HAP-1 (cell line): ENCODE measurements at regions not wholly inside any gene's neighbourhood (a gene's known extent, or its start where the extent isn't known, plus 50 kb on each side); places are given as distances from the start of the nearest gene placed in this dataset.

Source experiments
- DNase-seq, 2 experiments: peaks; one replicate each; pipeline ENCODE4 v3.0.0-alpha.2; 2016 to 2020; ENCODE audit warnings: low spot score in 2 of 2
- H3K27me3 ChIP-seq: fragments of 250-450 bp; sonication (Bioruptor Pico); 2 replicates; pipeline ENCODE4 v1.5.1; 2020; ENCODE audit warnings: low read depth, mild to moderate bottlenecking, moderate library complexity
- H3K36me3 ChIP-seq: fragments of 250-450 bp; sonication (Bioruptor Pico); replicated peaks from 2 replicates; pipeline ENCODE4 v1.5.1; 2020; ENCODE audit warnings: mild to moderate bottlenecking
- H3K4me1 ChIP-seq: fragments of 250-450 bp; sonication (Bioruptor Pico); 2 replicates; pipeline ENCODE4 v1.5.1; 2020; ENCODE audit warnings: mild to moderate bottlenecking
- H3K4me3 ChIP-seq: fragments of 250-450 bp; sonication (Bioruptor Pico); 2 replicates; pipeline ENCODE4 v1.5.1; 2020; ENCODE audit warnings: mild to moderate bottlenecking, moderate library complexity
- H3K9me3 ChIP-seq: fragments of 250-450 bp; sonication (Bioruptor Pico); 2 replicates; pipeline ENCODE4 v1.5.1; 2020; ENCODE audit warnings: mild to moderate bottlenecking, moderate library complexity
- in situ Hi-C: fragments of 300-500 bp; cut with MboI; formaldehyde crosslinking; loops from 3 replicates; pipeline ENCODE4 v1.14.3; 2020; ENCODE audit warnings: low sequenced_read_pairs, inconsistent platforms, mixed read lengths

GRCh38 chr21:19328954-19329353 lies 925.4 kb upstream of the TMPRSS15 start:
- Histone ChIP-seq H3K27me3 (no peaks in the 10 kb centered on the region), H3K4me1 (peaks cover 9% of the 10 kb centered on the region), H3K9me3 (0 out of 2 replicates have a peak, but pooled peaks cover 2% of the 10 kb centered on the region), H3K36me3 (no peaks in the 10 kb centered on the region), H3K4me3 (no peak overlapping the region)
- in situ Hi-C loops = no loop called here
- DNase-seq = no peak

GRCh38 chr21:19340303-19340702 lies 936.7 kb upstream of the TMPRSS15 start:
- no peaks in the 10 kb centered on the region for H3K9me3 ChIP-seq
- in situ Hi-C loops = no loop called here
- no peak for DNase-seq

GRCh38 chr21:19340954-19341353 lies 937.4 kb upstream of the TMPRSS15 start:
- Histone ChIP-seq H3K4me3 (no peak overlapping the region), H3K9me3 (no peaks in the 10 kb centered on the region), H3K36me3 (no peaks in the 10 kb centered on the region), H3K4me1 (no peaks in the 10 kb centered on the region), H3K27me3 (no peaks in the 10 kb centered on the region)
- no peak for DNase-seq
- in situ Hi-C loops = no loop called here

More at GRCh38 chr21:19340303-19340702, 936.7 kb upstream of the TMPRSS15 start:
- Histone ChIP-seq H3K4me3 (no peak overlapping the region), H3K36me3 (no peaks in the 10 kb centered on the region), H3K27me3 (no peaks in the 10 kb centered on the region), H3K4me1 (no peaks in the 10 kb centered on the region)

- in situ Hi-C loops = no loop called here
- H3K27me3 ChIP-seq = no peaks in the 10 kb centered on the region
- DNase-seq = no peak
- no peaks in the 10 kb centered on the region for H3K9me3 ChIP-seq
- no peaks in the 10 kb centered on the region for H3K4me1 ChIP-seq
- H3K36me3 ChIP-seq = no peaks in the 10 kb centered on the region
- H3K4me3 ChIP-seq = no peak overlapping the region
These were observed 940.1 kb upstream of the TMPRSS15 start for GRCh38 chr21:19343711-19344110.

- Histone ChIP-seq H3K4me1 (no peaks in the 10 kb centered on the region), H3K27me3 (no peaks in the 10 kb centered on the region), H3K4me3 (no peak overlapping the region), H3K9me3 (no peaks in the 10 kb centered on the region), H3K36me3 (no peaks in the 10 kb centered on the region)
- in situ Hi-C loops = no loop called here
- DNase-seq = no peak
These were observed 946.7 kb upstream of the TMPRSS15 start for GRCh38 chr21:19350286-19350685.

- H3K36me3 ChIP-seq = no peaks in the 10 kb centered on the region
- DNase-seq = no peak
- H3K27me3 ChIP-seq = no peaks in the 10 kb centered on the region
- in situ Hi-C loops = no loop called here
- H3K4me3 ChIP-seq = no peak overlapping the region
- H3K9me3 ChIP-seq = no peaks in the 10 kb centered on the region
- H3K4me1 ChIP-seq = no peaks in the 10 kb centered on the region
These were observed 949.7 kb upstream of the TMPRSS15 start for GRCh38 chr21:19353256-19353655.

GRCh38 chr21:19368944-19369343 lies 965.4 kb upstream of the TMPRSS15 start:
- Histone ChIP-seq H3K4me1 (no peaks in the 10 kb centered on the region), H3K9me3 (no peaks in the 10 kb centered on the region), H3K36me3 (no peaks in the 10 kb centered on the region), H3K27me3 (no peaks in the 10 kb centered on the region), H3K4me3 (no peak overlapping the region)
- DNase-seq = no peak
- in situ Hi-C loops = no loop called here

GRCh38 chr21:19392390-19392789 lies 988.8 kb upstream of the TMPRSS15 start:
- Histone ChIP-seq H3K4me3 (no peak overlapping the region), H3K27me3 (no peaks in the 10 kb centered on the region), H3K4me1 (no peaks in the 10 kb centered on the region), H3K9me3 (no peaks in the 10 kb centered on the region), H3K36me3 (no peaks in the 10 kb centered on the region)
- no peak for DNase-seq
- in situ Hi-C loops = no loop called here

- no peak for DNase-seq
- Histone ChIP-seq H3K4me1 (no peaks in the 10 kb centered on the region), H3K36me3 (no peaks in the 10 kb centered on the region), H3K9me3 (no peaks in the 10 kb centered on the region), H3K27me3 (no peaks in the 10 kb centered on the region), H3K4me3 (no peak overlapping the region)
- in situ Hi-C loops = no loop called here
These were observed 996.7 kb upstream of the TMPRSS15 start for GRCh38 chr21:19400223-19400770.

GRCh38 chr21:19402870-19403269 lies 999.3 kb upstream of the TMPRSS15 start:
- no peak overlapping the region for H3K4me3 ChIP-seq
- no peaks in the 10 kb centered on the region for H3K27me3 ChIP-seq
- in situ Hi-C loops = no loop called here
- H3K9me3 ChIP-seq = no peaks in the 10 kb centered on the region
- no peaks in the 10 kb centered on the region for H3K36me3 ChIP-seq
- DNase-seq = no peak
- no peaks in the 10 kb centered on the region for H3K4me1 ChIP-seq

- H3K4me1 ChIP-seq = no peaks in the 10 kb centered on the region
- H3K9me3 ChIP-seq = no peaks in the 10 kb centered on the region
- DNase-seq = no peak
- no peaks in the 10 kb centered on the region for H3K27me3 ChIP-seq
- in situ Hi-C loops = no loop called here
- H3K4me3 ChIP-seq = no peak overlapping the region
- H3K36me3 ChIP-seq = no peaks in the 10 kb centered on the region
These were observed 1001.7 kb upstream of the TMPRSS15 start for GRCh38 chr21:19405326-19405725.

GRCh38 chr21:19420565-19420964 lies 1017.0 kb upstream of the TMPRSS15 start:
- Histone ChIP-seq H3K4me1 (no peaks in the 10 kb centered on the region; the same call in 1 of the 2 replicates), H3K4me3 (no peak overlapping the region), H3K27me3 (no peaks in the 10 kb centered on the region), H3K36me3 (no peaks in the 10 kb centered on the region), H3K9me3 (no peaks in the 10 kb centered on the region)
- in situ Hi-C loops = no loop called here
- no peak for DNase-seq

- Histone ChIP-seq H3K27me3 (no peaks in the 10 kb centered on the region), H3K4me3 (no peak overlapping the region), H3K9me3 (no peaks in the 10 kb centered on the region), H3K4me1 (no peaks in the 10 kb centered on the region), H3K36me3 (no peaks in the 10 kb centered on the region)
- in situ Hi-C loops = no loop called here
- DNase-seq = no peak
These were observed 1030.0 kb upstream of the TMPRSS15 start for GRCh38 chr21:19433623-19434022.

GRCh38 chr21:19440792-19441655 lies 1037.4 kb upstream of the TMPRSS15 start:
- Histone ChIP-seq H3K27me3 (no peaks in the 10 kb centered on the region), H3K9me3 (no peaks in the 10 kb centered on the region), H3K4me1 (peaks cover 6% of the 10 kb centered on the region), H3K36me3 (no peaks in the 10 kb centered on the region), H3K4me3 (no peak overlapping the region)
- in situ Hi-C loops = no loop called here
- DNase-seq = peak in 1 of 2 experiments; percentile 68
